ENCODE measurements at regions not wholly inside any gene's neighbourhood (a gene's known extent, or its start where the extent isn't known, plus 50 kb on each side); places are given as distances from the start of the nearest gene placed in this dataset.
"Not testable (repeated sequence)": the region's sequence is repeated elsewhere in the genome, so short reads cannot be mapped to it uniquely, and the experiment has no call there.

DNA sequence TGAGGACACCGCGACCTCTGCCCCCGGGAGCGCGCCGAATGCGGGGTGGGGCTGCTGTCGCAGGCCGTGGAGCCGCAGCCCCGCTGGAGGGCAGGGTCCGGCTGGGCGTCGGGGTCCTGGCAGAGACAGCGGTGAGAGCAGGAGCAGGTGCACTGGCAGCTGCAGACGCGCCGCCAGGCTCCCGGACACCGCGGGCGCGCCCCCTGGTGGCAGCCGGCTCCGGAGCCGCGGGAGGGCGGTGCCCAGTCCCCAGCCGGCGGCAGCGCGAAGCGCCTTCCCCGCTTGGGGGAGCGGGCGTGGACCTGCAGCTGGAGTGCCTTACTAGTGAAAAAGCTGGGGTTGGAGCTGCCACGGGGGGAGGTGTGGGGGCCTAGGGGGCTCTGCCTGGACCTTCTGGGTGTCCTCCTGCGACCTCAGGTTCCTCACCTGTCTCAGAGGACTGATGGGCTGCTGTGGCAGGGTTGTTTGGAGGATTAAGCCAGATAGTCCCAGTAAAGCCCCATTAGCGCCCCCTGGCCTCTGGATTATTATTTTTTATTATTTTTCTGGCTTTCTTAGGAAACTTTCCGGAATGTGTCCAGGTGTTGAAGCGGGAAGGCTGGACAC lies 274.2 kb downstream of the CCDC74A start:
- H3K27ac ChIP-seq (ENCODE audit: low read depth, low read length); H3K79me1 ChIP-seq (ENCODE audit: low read depth, low read length); H3K18ac ChIP-seq (ENCODE audit: extremely low read depth, low read length); H2BK20ac ChIP-seq (ENCODE audit: low read length); H3K14ac ChIP-seq (ENCODE audit: insufficient read length); H2BK5ac ChIP-seq (ENCODE audit: low read depth, low read length); H3K23ac ChIP-seq (ENCODE audit: insufficient read length); H3K23me2 ChIP-seq (ENCODE audit: low read depth, low read length); H2AK5ac ChIP-seq (ENCODE audit: low read depth, low read length); H4K5ac ChIP-seq (ENCODE audit: insufficient read length, low read depth, low read length); H2AFZ ChIP-seq (ENCODE audit: low read length); H3K4ac ChIP-seq (replicated peaks; ENCODE audit: insufficient read length, low read depth, low read length); H3K79me2 ChIP-seq (ENCODE audit: control insufficient read depth in 1 of 2, insufficient read depth in 2 of 2, low read length in 2 of 2); FAIRE-seq; H4K91ac ChIP-seq (replicated peaks; ENCODE audit: insufficient read length, low read length); POLR2A ChIA-PET (ENCODE audit: partially characterized antibody); H3K9ac ChIP-seq (replicated peaks in 1 of 4; ENCODE audit: extremely low read depth in 1 of 4, low read depth in 3 of 4, low read length in 3 of 4); H3K56ac ChIP-seq (replicated peaks; ENCODE audit: insufficient read length, low read depth, low read length); H3K36me3 ChIP-seq (ENCODE audit: control insufficient read depth in 2 of 4, insufficient read depth in 4 of 4, low read length in 3 of 4); H4K20me1 ChIP-seq (replicated peaks in 1 of 2; ENCODE audit: control insufficient read depth in 1 of 2, insufficient read depth in 2 of 2, low read length in 2 of 2); H3K27me3 ChIP-seq (replicated peaks in 1 of 4; ENCODE audit: control insufficient read depth in 3 of 4, extremely low read depth in 1 of 4, insufficient read depth in 3 of 4, low read length in 3 of 4); H3K9me3 ChIP-seq (ENCODE audit: insufficient read depth in 2 of 2, low read depth in 1 of 2, low read length in 1 of 2); H2BK15ac ChIP-seq (ENCODE audit: low read length); H3K4me1 ChIP-seq (replicated peaks in 1 of 4; ENCODE audit: control insufficient read depth in 3 of 4, insufficient read depth in 4 of 4, low read length in 3 of 4); H2BK120ac ChIP-seq (replicated peaks; ENCODE audit: low read depth, low read length); H2BK12ac ChIP-seq (ENCODE audit: low read depth, low read length): not testable (repeated sequence)
- peak overlapping the region in 3 of 4 experiments; percentile 23 to 66 (median 60); a peak in 5 of 8 replicates for H3K4me3 ChIP-seq (ENCODE audit: extremely low read depth in 1 of 4, insufficient read depth in 2 of 4, low read depth in 3 of 4, low read length in 4 of 4)
- CTCF ChIA-PET (ENCODE audit: partially characterized antibody) = interaction anchor here (0.8 to 2.3 kb wide), 9 partner anchors 12 to 736 kb away, joined by 3 to 13 read pairs (median 4); no protein-coding TSS in a partner anchor
- H3K4me2 ChIP-seq (ENCODE audit: insufficient read depth in 1 of 2, low read depth in 2 of 2, low read length in 2 of 2) = peak overlapping the region; percentile 64 to 65
- 7% methylated on average over 18 of the region's 41 CpGs; no CpG with 5 or more reads in 1 of the 2 experiments for WGBS, 2 experiments (ENCODE audit: extremely low coverage in 1 of 2, insufficient coverage in 1 of 2, insufficient read length in 1 of 2, insufficient replicate concordance in 2 of 2, low coverage in 1 of 2, low lambda C conversion rate in 2 of 2, missing lambda C conversion rate in 1 of 2)
- TF ChIP-seq KDM4A (IDR thresholded peaks at IDR 0.05; ENCODE audit: low read depth, low read length, severe bottlenecking) = peak; percentile 73
- 0 out of 2 replicates have a peak, but pooled peaks have one; percentile 24 for TF ChIP-seq YY1 (IDR thresholded peaks at IDR 0.05; ENCODE audit: low read depth, low read length)
- TF ChIP-seq, protein P1, sequence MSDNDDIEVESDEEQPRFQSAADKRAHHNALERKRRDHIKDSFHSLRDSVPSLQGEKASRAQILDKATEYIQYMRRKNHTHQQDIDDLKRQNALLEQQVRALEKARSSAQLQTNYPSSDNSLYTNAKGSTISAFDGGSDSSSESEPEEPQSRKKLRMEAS (IDR thresholded peaks at IDR 0.05) = peak; percentile 82
- TF ChIP-seq TAF7 (optimal IDR thresholded peaks at IDR 0.05; ENCODE audit: borderline replicate concordance, low read depth, low read length) = peak; percentile 46
- TF ChIP-seq, protein P2, sequence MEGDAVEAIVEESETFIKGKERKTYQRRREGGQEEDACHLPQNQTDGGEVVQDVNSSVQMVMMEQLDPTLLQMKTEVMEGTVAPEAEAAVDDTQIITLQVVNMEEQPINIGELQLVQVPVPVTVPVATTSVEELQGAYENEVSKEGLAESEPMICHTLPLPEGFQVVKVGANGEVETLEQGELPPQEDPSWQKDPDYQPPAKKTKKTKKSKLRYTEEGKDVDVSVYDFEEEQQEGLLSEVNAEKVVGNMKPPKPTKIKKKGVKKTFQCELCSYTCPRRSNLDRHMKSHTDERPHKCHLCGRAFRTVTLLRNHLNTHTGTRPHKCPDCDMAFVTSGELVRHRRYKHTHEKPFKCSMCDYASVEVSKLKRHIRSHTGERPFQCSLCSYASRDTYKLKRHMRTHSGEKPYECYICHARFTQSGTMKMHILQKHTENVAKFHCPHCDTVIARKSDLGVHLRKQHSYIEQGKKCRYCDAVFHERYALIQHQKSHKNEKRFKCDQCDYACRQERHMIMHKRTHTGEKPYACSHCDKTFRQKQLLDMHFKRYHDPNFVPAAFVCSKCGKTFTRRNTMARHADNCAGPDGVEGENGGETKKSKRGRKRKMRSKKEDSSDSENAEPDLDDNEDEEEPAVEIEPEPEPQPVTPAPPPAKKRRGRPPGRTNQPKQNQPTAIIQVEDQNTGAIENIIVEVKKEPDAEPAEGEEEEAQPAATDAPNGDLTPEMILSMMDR (IDR thresholded peaks at IDR 0.05; ENCODE audit: control extremely low read depth in 1 of 3, insufficient read depth in 1 of 3, low read depth in 1 of 3, low read length in 3 of 3) = peak; percentile 64 to 81 (median 67)
- peak; percentile 27 to 54; a peak in 3 of 4 replicates for TF ChIP-seq RAD21 (IDR thresholded peaks at IDR 0.05 in 1 of 2, conservative IDR thresholded peaks at IDR 0.05 in 1 of 2; ENCODE audit: low read depth in 2 of 2, low read length in 2 of 2)
- TF ChIP-seq, protein P3, sequence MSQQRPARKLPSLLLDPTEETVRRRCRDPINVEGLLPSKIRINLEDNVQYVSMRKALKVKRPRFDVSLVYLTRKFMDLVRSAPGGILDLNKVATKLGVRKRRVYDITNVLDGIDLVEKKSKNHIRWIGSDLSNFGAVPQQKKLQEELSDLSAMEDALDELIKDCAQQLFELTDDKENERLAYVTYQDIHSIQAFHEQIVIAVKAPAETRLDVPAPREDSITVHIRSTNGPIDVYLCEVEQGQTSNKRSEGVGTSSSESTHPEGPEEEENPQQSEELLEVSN (IDR thresholded peaks at IDR 0.05) = peak; percentile 82
- peak in 1 of 2 experiments; percentile 92 for DNase-seq (ENCODE audit: low read depth in 1 of 2, low spot score in 2 of 2)
- peak overlapping the region; percentile 68; the same call in 1 of the 2 replicates for H4K8ac ChIP-seq (ENCODE audit: extremely low read depth, insufficient read depth, low read length)
